ENCODE measurements at regions not wholly inside any gene's neighbourhood (a gene's known extent, or its start where the extent isn't known, plus 50 kb on each side); places are given as distances from the start of the nearest gene placed in this dataset.
A peak's percentile ranks its signal among the peaks of the same experiment; 100 is the strongest.

GRCh38 chr2:184530239-184530638, 68.1 kb upstream of the ZNF804A start:
- DNase-seq (ENCODE audit: low read depth): no peak

- no peak for DNase-seq (ENCODE audit: low read depth)
These were observed 67.4 kb upstream of the ZNF804A start for GRCh38 chr2:184530959-184531358.

- DNase-seq (ENCODE audit: low read depth): peak; percentile 19
These were observed 65.8 kb upstream of the ZNF804A start for GRCh38 chr2:184532551-184532950.

GRCh38 chr2:184534986-184535385, 63.3 kb upstream of the ZNF804A start:
- DNase-seq (ENCODE audit: low read depth): no peak

GRCh38 chr2:184540246-184540789, 58.0 kb upstream of the ZNF804A start:
- DNase-seq (ENCODE audit: low read depth): no peak

GRCh38 chr2:184541591-184541990, 56.7 kb upstream of the ZNF804A start:
- no peak for DNase-seq (ENCODE audit: low read depth)

GRCh38 chr2:184543832-184544231, 54.5 kb upstream of the ZNF804A start:
- no peak for DNase-seq (ENCODE audit: low read depth)

All from forelimb muscle (tissue), 1 donor.